Upper lobe of left lung (tissue), 4 donors: ENCODE measurements at regions not wholly inside any gene's neighbourhood (a gene's known extent, or its start where the extent isn't known, plus 50 kb on each side); places are given as distances from the start of the nearest gene placed in this dataset.

Experiments used
- EP300 ChIP-seq, 4 donors: sonication (generic); formaldehyde crosslinking; IDR thresholded peaks; one replicate each; pipeline ENCODE4 v1.5.1; 2017; ENCODE audit warnings: antibody characterized with exemption in 4 of 4, control low read depth in 2 of 4
- POLR2A ChIP-seq, 4 donors: fragments of 450-650 bp; IDR thresholded peaks; one replicate each; pipeline ENCODE4 v1.5.1; 2016 to 2017; ENCODE audit warnings: antibody characterized with exemption in 4 of 4, mild to moderate bottlenecking in 2 of 4
- POLR2AphosphoS5 ChIP-seq, 2 donors: sonication (generic); formaldehyde crosslinking; IDR thresholded peaks; one replicate each; pipeline ENCODE4 v1.5.1; 2017; ENCODE audit warnings: antibody characterized with exemption in 2 of 2
- TF ChIP-seq, protein P1 (sequence below), 6 experiments: fragments of 450-650 bp in 4 of 6; fragments of 200-600 bp in 2 of 6; sonication (generic) in 2 of 6; IDR thresholded peaks; one replicate each; pipeline ENCODE4 v1.5.1; 2016 to 2019; ENCODE audit warnings: antibody characterized with exemption in 6 of 6

DNA sequence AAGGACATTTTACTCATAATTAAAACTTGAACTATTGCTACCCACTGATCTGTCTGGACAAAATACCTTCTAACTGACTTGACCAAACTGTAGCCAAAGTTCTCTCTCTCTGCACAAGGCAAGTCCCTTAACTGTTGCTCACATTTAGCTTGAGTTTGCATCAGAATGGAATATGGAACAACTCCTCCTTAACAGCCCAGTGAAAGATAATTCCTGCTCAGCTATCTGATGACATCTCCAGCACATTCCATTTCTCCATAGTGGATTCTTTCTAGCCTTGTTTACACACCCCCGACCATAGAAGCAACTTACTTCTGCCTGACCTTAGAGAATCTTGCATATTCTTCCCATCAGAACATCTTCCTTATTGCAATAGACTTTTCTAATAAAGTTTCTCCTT, 317.2 kb upstream of the CDH2 start:
- TF ChIP-seq, protein P1, sequence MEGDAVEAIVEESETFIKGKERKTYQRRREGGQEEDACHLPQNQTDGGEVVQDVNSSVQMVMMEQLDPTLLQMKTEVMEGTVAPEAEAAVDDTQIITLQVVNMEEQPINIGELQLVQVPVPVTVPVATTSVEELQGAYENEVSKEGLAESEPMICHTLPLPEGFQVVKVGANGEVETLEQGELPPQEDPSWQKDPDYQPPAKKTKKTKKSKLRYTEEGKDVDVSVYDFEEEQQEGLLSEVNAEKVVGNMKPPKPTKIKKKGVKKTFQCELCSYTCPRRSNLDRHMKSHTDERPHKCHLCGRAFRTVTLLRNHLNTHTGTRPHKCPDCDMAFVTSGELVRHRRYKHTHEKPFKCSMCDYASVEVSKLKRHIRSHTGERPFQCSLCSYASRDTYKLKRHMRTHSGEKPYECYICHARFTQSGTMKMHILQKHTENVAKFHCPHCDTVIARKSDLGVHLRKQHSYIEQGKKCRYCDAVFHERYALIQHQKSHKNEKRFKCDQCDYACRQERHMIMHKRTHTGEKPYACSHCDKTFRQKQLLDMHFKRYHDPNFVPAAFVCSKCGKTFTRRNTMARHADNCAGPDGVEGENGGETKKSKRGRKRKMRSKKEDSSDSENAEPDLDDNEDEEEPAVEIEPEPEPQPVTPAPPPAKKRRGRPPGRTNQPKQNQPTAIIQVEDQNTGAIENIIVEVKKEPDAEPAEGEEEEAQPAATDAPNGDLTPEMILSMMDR (IDR thresholded peaks at IDR 0.05) = no peak
- TF ChIP-seq EP300 (IDR thresholded peaks at IDR 0.05) = no peak
- TF ChIP-seq POLR2A (IDR thresholded peaks at IDR 0.05) = no peak
- no peak for TF ChIP-seq POLR2AphosphoS5 (IDR thresholded peaks at IDR 0.05)
